ENCODE measurements at regions not wholly inside any gene's neighbourhood (a gene's known extent, or its start where the extent isn't known, plus 50 kb on each side); places are given as distances from the start of the nearest gene placed in this dataset.

DNA sequence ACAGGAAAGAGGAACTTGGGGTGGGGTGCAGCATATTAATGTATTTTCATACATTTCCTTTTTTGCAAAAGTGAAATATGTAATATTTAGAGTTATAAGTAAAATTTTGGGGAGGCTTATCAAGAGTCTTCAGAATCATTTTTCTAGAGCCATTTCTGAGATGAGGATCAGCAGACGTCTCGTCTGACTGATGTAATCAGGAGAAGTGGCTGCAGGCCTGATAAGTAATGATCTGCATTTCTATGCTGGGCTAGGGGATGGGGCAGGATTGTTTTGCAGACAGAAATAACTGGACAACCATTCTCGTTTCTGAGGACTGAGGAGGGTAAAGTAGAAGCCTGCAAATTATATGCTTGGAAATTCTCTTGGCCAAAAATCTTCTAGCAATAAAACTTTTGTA is 89.2 kb upstream of the ARGLU1 start:
- no peak overlapping the region for H3K4me3 ChIP-seq
- TF ChIP-seq, protein P1, sequence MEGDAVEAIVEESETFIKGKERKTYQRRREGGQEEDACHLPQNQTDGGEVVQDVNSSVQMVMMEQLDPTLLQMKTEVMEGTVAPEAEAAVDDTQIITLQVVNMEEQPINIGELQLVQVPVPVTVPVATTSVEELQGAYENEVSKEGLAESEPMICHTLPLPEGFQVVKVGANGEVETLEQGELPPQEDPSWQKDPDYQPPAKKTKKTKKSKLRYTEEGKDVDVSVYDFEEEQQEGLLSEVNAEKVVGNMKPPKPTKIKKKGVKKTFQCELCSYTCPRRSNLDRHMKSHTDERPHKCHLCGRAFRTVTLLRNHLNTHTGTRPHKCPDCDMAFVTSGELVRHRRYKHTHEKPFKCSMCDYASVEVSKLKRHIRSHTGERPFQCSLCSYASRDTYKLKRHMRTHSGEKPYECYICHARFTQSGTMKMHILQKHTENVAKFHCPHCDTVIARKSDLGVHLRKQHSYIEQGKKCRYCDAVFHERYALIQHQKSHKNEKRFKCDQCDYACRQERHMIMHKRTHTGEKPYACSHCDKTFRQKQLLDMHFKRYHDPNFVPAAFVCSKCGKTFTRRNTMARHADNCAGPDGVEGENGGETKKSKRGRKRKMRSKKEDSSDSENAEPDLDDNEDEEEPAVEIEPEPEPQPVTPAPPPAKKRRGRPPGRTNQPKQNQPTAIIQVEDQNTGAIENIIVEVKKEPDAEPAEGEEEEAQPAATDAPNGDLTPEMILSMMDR (IDR thresholded peaks at IDR 0.05), result no peak

DNA sequence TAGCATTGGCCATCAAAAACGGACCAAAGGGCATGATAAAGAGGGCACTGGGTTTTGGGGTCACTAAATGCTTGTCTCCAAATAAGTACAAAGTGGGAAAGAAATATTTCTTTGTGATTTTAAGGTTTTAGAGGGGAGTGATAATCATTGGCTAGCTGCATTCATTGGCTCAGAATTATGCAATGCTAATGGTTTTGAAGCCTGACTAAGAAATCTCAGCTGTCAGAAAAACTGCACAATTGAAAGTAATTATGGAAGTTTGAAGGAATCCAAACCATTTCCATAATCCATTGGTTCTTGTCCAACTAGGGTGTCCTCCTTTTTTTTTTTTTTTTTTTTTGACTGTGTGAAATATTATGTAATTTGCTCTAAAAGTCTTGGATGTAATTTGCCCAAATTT is 88.2 kb upstream of the ARGLU1 start:
- TF ChIP-seq, protein P1 (IDR thresholded peaks at IDR 0.05), result no peak
- no peak overlapping the region for H3K27ac ChIP-seq
- no peaks in the 10 kb centered on the region for H3K27me3 ChIP-seq (ENCODE audit: low read depth)
- H3K9me3 ChIP-seq, result no peaks in the 10 kb centered on the region
- H3K4me3 ChIP-seq, result no peak overlapping the region
- H3K4me1 ChIP-seq, result no peaks in the 10 kb centered on the region
- DNase-seq (no peak), ATAC-seq (no peak)
- intact Hi-C loops (cut with DNase I), result no loop called here
- H3K36me3 ChIP-seq, result no peaks in the 10 kb centered on the region

More for the DNA sequence above, 89.2 kb upstream of the ARGLU1 start:
- DNase-seq, result no peak
- intact Hi-C loops (cut with DNase I), result no loop called here
- Histone ChIP-seq H3K4me1 (no peaks in the 10 kb centered on the region), H3K27me3 (ENCODE audit: low read depth) (no peaks in the 10 kb centered on the region), H3K27ac (no peak overlapping the region), H3K9me3 (no peaks in the 10 kb centered on the region), H3K36me3 (no peaks in the 10 kb centered on the region)
- no peak for ATAC-seq

DNA sequence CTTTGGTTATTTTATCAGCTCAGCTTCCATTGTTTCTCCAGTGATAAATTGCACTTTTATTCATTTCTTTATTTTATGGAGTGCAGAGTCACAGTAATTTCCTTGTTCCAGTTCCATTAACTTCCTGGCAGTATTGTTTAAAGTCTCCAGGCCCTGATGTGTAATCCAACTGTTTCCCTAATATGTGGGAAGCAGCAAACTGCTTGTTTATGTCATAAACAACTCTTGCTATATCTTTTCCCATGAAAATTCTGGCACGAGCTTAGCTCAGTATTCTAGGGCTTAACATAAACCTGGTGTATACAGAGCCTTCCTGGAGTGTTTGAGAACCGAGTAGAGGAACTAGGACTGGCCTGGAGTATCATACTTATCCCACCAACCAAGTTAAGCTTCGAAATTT is 83.5 kb upstream of the ARGLU1 start:
- Histone ChIP-seq H3K36me3 (no peaks in the 10 kb centered on the region), H3K4me3 (no peak overlapping the region), H3K27ac (peak overlapping the region; percentile 13), H3K27me3 (ENCODE audit: low read depth) (no peaks in the 10 kb centered on the region), H3K4me1 (no peaks in the 10 kb centered on the region), H3K9me3 (no peaks in the 10 kb centered on the region)
- TF ChIP-seq, protein P1 (IDR thresholded peaks at IDR 0.05), result no peak
- intact Hi-C loops (cut with DNase I), result no loop called here
- DNase-seq (no peak), ATAC-seq (peak in 1 of 2 donors; percentile 32)

DNA sequence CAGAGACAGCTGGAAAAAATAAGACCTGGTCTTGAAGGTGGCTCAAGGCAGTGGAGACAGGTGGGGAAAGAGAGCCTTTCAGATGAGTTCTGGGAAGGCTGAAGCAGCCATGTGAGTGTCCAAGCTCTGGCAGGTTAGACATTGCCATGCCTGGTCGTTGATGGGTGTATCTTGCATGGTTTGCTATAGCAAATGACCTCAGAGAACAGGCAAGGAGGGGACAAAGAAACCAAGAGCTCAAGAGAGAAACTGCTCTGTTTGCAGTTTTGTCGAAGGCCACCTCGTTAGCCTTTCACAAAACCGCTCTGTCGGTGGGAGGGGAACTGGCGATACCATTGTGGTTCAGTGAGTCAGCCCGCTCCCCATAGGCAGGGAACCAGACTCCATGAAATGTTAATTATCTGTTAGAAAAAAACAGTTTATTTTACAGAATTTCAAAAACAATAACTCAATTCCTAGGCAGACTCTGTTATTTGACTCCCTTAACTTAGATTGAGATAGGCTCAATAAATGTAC is 82.8 kb upstream of the ARGLU1 start:
- H3K4me1 ChIP-seq, result no peaks in the 10 kb centered on the region
- H3K9me3 ChIP-seq, result no peaks in the 10 kb centered on the region
- TF ChIP-seq, protein P1 (IDR thresholded peaks at IDR 0.05), result no peak
- H3K36me3 ChIP-seq, result no peaks in the 10 kb centered on the region
- H3K4me3 ChIP-seq, result no peak overlapping the region
- peak overlapping the region; percentile 19 for H3K27ac ChIP-seq
- intact Hi-C loops (cut with DNase I), result no loop called here
- ATAC-seq (no peak), DNase-seq (no peak)
- H3K27me3 ChIP-seq (ENCODE audit: low read depth), result no peaks in the 10 kb centered on the region

DNA sequence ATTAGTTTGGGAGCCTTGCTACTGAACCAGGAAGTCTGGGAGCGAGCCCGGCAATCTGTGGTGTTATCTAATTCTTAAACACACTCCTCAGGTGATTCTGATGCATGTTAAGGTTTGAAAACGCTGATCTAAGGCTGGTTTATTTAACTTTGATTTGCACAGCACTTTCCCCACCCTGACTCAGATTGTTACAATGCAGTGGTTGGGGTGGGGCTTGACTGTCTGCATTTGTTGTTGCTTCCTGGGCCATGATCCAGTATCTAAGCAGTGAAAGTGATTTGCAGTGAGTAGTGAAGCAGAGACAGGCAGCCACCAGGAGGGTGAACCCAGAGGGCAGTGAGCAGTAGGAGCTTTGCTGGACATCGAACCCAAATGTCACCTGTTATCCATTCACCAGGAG is 81.6 kb upstream of the ARGLU1 start:
- Histone ChIP-seq H3K27ac (no peak overlapping the region), H3K27me3 (ENCODE audit: low read depth) (no peaks in the 10 kb centered on the region), H3K36me3 (no peaks in the 10 kb centered on the region), H3K4me3 (no peak overlapping the region), H3K4me1 (no peaks in the 10 kb centered on the region), H3K9me3 (no peaks in the 10 kb centered on the region)
- intact Hi-C loops (cut with DNase I), result no loop called here
- ATAC-seq, result peak in 1 of 2 donors; percentile 41
- TF ChIP-seq, protein P1 (IDR thresholded peaks at IDR 0.05), result no peak
- DNase-seq, result no peak

DNA sequence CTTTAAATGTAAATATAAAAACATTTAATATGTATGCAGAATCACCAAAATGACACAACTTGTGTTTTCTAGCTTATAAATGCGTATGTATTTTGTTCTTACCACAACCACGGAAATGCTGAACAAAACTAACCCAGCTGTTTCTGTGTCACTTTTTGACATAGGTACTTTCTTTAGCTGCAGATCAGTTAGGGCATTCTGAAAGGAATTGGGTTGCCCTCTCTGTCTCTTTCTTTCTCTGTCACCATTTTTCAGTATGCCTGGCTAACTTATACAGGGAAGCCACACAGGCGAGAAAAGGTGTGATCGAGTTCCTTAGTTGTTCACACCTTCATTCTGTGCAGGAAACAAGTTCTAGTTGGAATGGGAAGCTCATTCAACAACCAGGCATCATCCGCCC is 72.6 kb upstream of the ARGLU1 start:
- DNase-seq (no peak), ATAC-seq (no peak)
- Histone ChIP-seq H3K9me3 (no peaks in the 10 kb centered on the region), H3K4me1 (no peaks in the 10 kb centered on the region), H3K27ac (no peak overlapping the region), H3K27me3 (ENCODE audit: low read depth) (no peaks in the 10 kb centered on the region), H3K4me3 (no peak overlapping the region), H3K36me3 (no peaks in the 10 kb centered on the region)
- intact Hi-C loops (cut with DNase I), result no loop called here
- TF ChIP-seq, protein P1 (IDR thresholded peaks at IDR 0.05), result no peak

All from lower lobe of right lung (tissue), 2 donors.